ENCODE measurements at regions not wholly inside any gene's neighbourhood (a gene's known extent, or its start where the extent isn't known, plus 50 kb on each side); places are given as distances from the start of the nearest gene placed in this dataset.

- H3K27ac Mint-ChIP-seq: no peak overlapping the region
- H3K4me3 Mint-ChIP-seq: no peak overlapping the region
- intact Hi-C loops (cut with DNase I, micrococcal nuclease): no loop called here
- ATAC-seq (ENCODE audit: poor library complexity): no peak
- H3K27me3 ChIP-seq (ENCODE audit: control insufficient read depth in 1 of 2, insufficient read depth in 2 of 2, low read length in 2 of 2): no peaks in the 10 kb centered on the region
- ChIA-PET CTCF (no interaction called here), POLR2A (no interaction called here)
- no peaks in the 10 kb centered on the region for H3K36me3 ChIP-seq (ENCODE audit: insufficient read depth, low read length)
- no peaks in the 10 kb centered on the region for H3K4me1 ChIP-seq (ENCODE audit: insufficient read depth, low read length)
- no peak for TF ChIP-seq CTCF (IDR thresholded peaks at IDR 0.05)
- H3K27ac ChIP-seq (ENCODE audit: low read depth in 1 of 2, low read length in 2 of 2): no peak overlapping the region
- H3K9me3 Mint-ChIP-seq: no peaks in the 10 kb centered on the region
- H3K4me3 ChIP-seq (ENCODE audit: low read length): no peak overlapping the region
- DNase-seq: no peak
- H3K4me1 Mint-ChIP-seq (ENCODE audit: low read depth): no peaks in the 10 kb centered on the region
- H3K27me3 Mint-ChIP-seq: no peaks in the 10 kb centered on the region
- peaks cover 0 to 11% of the 10 kb centered on the region in 2 experiments for H3K9me3 ChIP-seq (ENCODE audit: control insufficient read depth in 1 of 2, insufficient read depth in 1 of 2, low read length in 2 of 2)
- H3K36me3 Mint-ChIP-seq (ENCODE audit: low read depth): no peaks in the 10 kb centered on the region
Observed at GRCh38 chr2:128617661-128618060, 299.0 kb upstream of the HS6ST1 start.

- Histone ChIP-seq H3K4me1 (ENCODE audit: insufficient read depth, low read length) (no peaks in the 10 kb centered on the region), H3K27ac (ENCODE audit: low read depth in 1 of 2, low read length in 2 of 2) (no peak overlapping the region), H3K27me3 (ENCODE audit: control insufficient read depth in 1 of 2, insufficient read depth in 2 of 2, low read length in 2 of 2) (no peaks in the 10 kb centered on the region), H3K36me3 (ENCODE audit: insufficient read depth, low read length) (no peaks in the 10 kb centered on the region), H3K9me3 (ENCODE audit: control insufficient read depth in 1 of 2, insufficient read depth in 1 of 2, low read length in 2 of 2) (peaks cover 0 to 13% of the 10 kb centered on the region in 2 experiments), H3K4me3 (ENCODE audit: low read length) (no peak overlapping the region)
- Mint-ChIP-seq H3K4me1 (ENCODE audit: low read depth) (no peaks in the 10 kb centered on the region), H3K4me3 (no peak overlapping the region), H3K27me3 (no peaks in the 10 kb centered on the region), H3K36me3 (ENCODE audit: low read depth) (no peaks in the 10 kb centered on the region), H3K27ac (no peak overlapping the region), H3K9me3 (no peaks in the 10 kb centered on the region)
- DNase-seq (no peak), ATAC-seq (ENCODE audit: poor library complexity) (no peak)
- ChIA-PET CTCF (no interaction called here), POLR2A (no interaction called here)
- intact Hi-C loops (cut with DNase I, micrococcal nuclease): no loop called here
- no peak for TF ChIP-seq CTCF (IDR thresholded peaks at IDR 0.05)
Observed at GRCh38 chr2:128618642-128619041, 300.0 kb upstream of the HS6ST1 start.

GRCh38 chr2:128619471-128620325, 301.0 kb upstream of the HS6ST1 start:
- no peaks in the 10 kb centered on the region for H3K9me3 Mint-ChIP-seq
- ATAC-seq (ENCODE audit: poor library complexity) (no peak), DNase-seq (no peak)
- H3K9me3 ChIP-seq (ENCODE audit: control insufficient read depth in 1 of 2, insufficient read depth in 1 of 2, low read length in 2 of 2): peaks cover 0 to 9% of the 10 kb centered on the region in 2 experiments
- H3K36me3 ChIP-seq (ENCODE audit: insufficient read depth, low read length): no peaks in the 10 kb centered on the region
- no peaks in the 10 kb centered on the region for H3K36me3 Mint-ChIP-seq (ENCODE audit: low read depth)
- no peak overlapping the region for H3K4me3 Mint-ChIP-seq
- intact Hi-C loops (cut with DNase I, micrococcal nuclease): no loop called here
- H3K4me3 ChIP-seq (ENCODE audit: low read length): no peak overlapping the region
- no peak overlapping the region for H3K27ac ChIP-seq (ENCODE audit: low read depth in 1 of 2, low read length in 2 of 2)
- TF ChIP-seq CTCF (IDR thresholded peaks at IDR 0.05): no peak
- CTCF ChIA-PET: no interaction called here
- H3K4me1 ChIP-seq (ENCODE audit: insufficient read depth, low read length): no peaks in the 10 kb centered on the region
- no peaks in the 10 kb centered on the region for H3K27me3 ChIP-seq (ENCODE audit: control insufficient read depth in 1 of 2, insufficient read depth in 2 of 2, low read length in 2 of 2)
- H3K27me3 Mint-ChIP-seq: no peaks in the 10 kb centered on the region
- POLR2A ChIA-PET: no interaction called here
- H3K4me1 Mint-ChIP-seq (ENCODE audit: low read depth): peaks cover 6% of the 10 kb centered on the region
- no peak overlapping the region for H3K27ac Mint-ChIP-seq

All from CD4-positive, alpha-beta T cell (primary cell).